GM18909 (cell line): ENCODE measurements at regions not wholly inside any gene's neighbourhood (a gene's known extent, or its start where the extent isn't known, plus 50 kb on each side); places are given as distances from the start of the nearest gene placed in this dataset.
"Not testable (repeated sequence)": the region's sequence is repeated elsewhere in the genome, so short reads cannot be mapped to it uniquely, and the experiment has no call there.

Source experiments
- ATAC-seq: cut with Tn5 transposase; IDR thresholded peaks from one replicate; pipeline ENCODE4 v1.9.1; 2021; ENCODE audit warnings: mild to moderate bottlenecking; ENCODE audit not compliant: unreplicated experiment, poor library complexity

GRCh38 chr22:27308513-27308912 lies 493.0 kb downstream of the MN1 start:
- no peak for ATAC-seq

- no peak for ATAC-seq
Observed at GRCh38 chr22:27309697-27310096, 491.9 kb downstream of the MN1 start.

DNA sequence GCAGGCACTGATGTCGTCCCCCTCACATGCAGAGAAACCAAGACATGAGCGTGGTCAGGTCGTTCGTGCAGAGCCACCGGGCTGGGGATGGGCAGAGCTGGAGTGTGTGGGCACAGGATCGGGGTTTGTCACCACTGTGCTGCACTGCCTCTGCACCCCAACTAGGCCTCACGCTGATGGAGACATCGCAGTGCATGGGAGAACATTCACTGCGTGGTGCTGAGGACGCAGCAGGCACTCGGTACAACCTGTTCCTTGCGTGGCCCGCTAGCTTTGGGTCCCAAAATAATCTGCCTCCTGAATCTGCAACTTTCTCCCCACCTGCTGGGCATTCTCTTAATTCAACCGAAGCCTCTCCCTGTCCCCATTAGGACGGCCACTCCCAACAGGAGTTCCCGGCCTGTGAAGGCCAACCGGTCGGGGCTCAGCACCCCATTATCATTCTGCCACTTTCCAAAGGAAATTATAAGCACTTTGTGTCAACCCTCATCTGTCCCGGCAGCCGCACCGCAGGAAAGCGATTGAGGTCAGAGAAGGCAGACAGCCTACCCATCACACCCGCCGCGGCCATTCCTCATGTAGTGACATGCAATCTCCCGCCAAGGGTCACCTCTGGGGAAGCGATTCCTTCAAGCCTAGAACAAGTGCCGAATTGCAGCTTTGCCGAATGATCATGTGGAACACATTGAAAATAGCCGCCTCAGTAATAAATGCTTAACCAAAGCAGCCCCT lies 490.4 kb downstream of the MN1 start:
- ATAC-seq = no peak

GRCh38 chr22:27311698-27312550 lies 489.6 kb downstream of the MN1 start:
- ATAC-seq = no peak

DNA sequence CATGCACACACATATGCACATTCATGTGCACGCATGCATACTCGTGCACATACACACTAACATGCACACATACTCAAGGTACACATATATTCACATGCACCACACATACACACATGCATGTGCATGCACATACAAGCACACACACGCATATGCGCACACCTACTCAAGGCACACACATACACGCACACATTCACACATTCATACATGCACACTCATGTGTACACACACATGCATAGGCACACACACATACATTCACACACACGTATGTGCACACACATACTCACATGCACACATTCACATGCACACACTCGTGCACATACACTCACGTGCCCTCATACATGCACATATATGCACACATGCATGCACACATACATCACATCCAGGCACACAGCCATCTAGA lies 489.0 kb downstream of the MN1 start:
- no peak for ATAC-seq

- ATAC-seq = no peak
Observed at GRCh38 chr22:27312966-27313855, 488.3 kb downstream of the MN1 start.

GRCh38 chr22:27314276-27314807 lies 487.2 kb downstream of the MN1 start:
- ATAC-seq = no peak

DNA sequence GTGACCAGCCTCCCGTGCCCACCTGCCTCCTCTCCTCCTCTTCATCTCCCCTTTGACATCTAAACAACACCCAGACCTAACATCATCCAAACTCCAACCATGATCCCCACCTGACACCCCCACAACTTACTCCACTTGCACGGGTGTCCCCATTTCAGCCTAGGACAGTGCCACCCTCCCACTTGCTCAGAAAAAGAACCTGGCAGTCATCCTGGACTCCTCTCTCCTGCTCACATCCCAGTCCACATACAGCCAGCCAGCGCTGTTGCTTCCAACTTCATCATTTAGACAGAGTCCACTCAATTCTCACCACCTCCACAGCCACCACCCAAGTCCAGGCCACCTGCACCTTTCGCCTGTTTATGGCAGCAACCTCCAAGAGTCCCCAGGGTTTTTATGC lies 485.7 kb downstream of the MN1 start:
- no peak for ATAC-seq

- no peak for ATAC-seq
Observed at GRCh38 chr22:27317096-27317495, 484.5 kb downstream of the MN1 start.

- ATAC-seq = no peak
Observed at GRCh38 chr22:27317971-27318428, 483.6 kb downstream of the MN1 start.

DNA sequence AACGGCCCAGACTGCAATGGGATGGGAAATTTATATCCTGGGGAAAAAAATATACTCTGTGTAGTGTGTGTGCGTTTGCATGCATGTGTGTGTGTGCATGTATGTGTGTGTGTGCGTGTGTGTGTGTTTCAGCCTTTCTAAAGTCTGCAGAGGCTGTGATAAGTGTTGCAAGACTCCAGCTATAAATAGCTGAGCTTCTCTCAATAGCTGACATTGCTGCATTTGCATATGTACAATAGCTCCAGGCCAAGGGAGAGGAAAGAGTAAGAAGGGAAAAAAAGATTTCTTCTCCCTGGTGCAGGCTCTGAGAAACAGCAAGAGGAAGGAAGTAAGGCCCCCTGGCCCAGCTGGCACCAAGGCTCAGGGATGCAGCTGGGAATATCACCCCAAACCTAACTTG lies 483.0 kb downstream of the MN1 start:
- ATAC-seq = no peak

DNA sequence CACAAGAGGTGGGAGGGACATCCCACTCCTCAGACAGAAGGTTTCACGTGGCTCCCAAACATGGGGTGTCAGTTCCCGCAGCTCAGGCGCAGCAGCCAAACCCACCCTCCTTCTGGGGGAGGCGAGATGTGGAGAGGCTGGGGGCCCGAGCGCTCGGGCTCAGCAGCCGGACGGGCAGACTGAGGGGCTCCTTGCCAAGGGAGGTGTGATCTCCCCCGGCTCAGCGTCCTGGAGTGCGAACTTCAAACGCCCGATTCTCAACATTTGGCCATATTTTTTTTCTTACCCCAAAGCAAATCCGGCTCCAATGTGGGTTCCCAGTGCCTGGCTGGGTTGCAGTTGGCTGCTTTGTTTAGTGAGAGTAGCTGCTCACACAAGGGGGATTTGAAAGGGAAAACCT lies 477.9 kb downstream of the MN1 start:
- ATAC-seq = no peak

DNA sequence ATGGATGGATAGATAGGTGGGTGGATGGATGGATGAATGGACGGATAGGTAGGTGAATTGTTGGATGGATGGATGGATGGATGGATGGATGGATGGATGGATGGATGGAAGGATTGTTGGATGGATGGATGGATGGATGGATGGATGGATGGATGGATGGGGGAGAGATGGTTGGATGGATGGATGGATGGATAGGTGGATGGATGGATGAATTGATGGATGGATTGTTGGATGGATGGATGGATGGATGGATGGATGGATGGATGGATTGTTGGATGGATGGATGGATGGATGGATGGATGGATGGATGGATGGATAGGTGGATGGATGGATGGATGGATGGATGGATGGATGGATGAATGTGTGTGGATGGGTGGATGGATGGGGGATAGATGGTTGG lies 476.6 kb downstream of the MN1 start:
- not testable (repeated sequence) for ATAC-seq

DNA sequence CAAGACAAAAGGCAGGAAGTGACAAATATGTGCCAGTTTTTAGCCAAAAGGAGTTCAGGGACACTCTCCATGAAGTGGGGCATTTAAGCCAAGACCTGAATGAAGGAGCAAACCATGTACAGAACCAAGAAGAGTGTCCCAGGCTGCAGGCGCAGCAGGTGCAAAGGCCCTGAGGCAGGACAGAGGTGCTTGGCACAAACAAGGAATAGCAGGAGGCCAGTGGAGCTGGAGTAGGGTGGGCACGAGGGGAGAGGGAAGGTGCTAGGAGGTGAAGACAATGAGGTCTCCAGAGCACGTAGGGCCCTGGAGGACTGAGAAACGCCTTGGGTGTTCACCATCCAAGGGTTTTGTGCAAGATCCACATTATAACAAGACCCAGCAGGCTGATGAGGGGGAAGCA lies 474.1 kb downstream of the MN1 start:
- ATAC-seq = no peak

- ATAC-seq = no peak
Observed at GRCh38 chr22:27327981-27328721, 473.4 kb downstream of the MN1 start.

GRCh38 chr22:27329131-27329850 lies 472.3 kb downstream of the MN1 start:
- ATAC-seq = no peak

GRCh38 chr22:27329966-27330645 lies 471.4 kb downstream of the MN1 start:
- ATAC-seq = no peak

GRCh38 chr22:27331526-27332281 lies 469.9 kb downstream of the MN1 start:
- ATAC-seq = no peak
